ENCODE measurements at regions not wholly inside any gene's neighbourhood (a gene's known extent, or its start where the extent isn't known, plus 50 kb on each side); places are given as distances from the start of the nearest gene placed in this dataset.
"Not testable (repeated sequence)": the region's sequence is repeated elsewhere in the genome, so short reads cannot be mapped to it uniquely, and the experiment has no call there.

GRCh38 chr4:148542922-148543623 lies 100.9 kb upstream of the NR3C2 start:
- no peak for DNase-seq (ENCODE audit: low spot score)

GRCh38 chr4:148540622-148541326 lies 98.6 kb upstream of the NR3C2 start:
- no peak for DNase-seq (ENCODE audit: low spot score)

- no peak for DNase-seq (ENCODE audit: low spot score)
Measured at GRCh38 chr4:148539387-148539786, 97.2 kb upstream of the NR3C2 start.

GRCh38 chr4:148533851-148534250 lies 91.6 kb upstream of the NR3C2 start:
- DNase-seq (ENCODE audit: low spot score), result not testable (repeated sequence)

- no peak for DNase-seq (ENCODE audit: low spot score)
Measured at GRCh38 chr4:148530114-148530513, 87.9 kb upstream of the NR3C2 start.

GRCh38 chr4:148527571-148527970 lies 85.4 kb upstream of the NR3C2 start:
- DNase-seq (ENCODE audit: low spot score), result no peak

GRCh38 chr4:148522995-148523394 lies 80.8 kb upstream of the NR3C2 start:
- DNase-seq (ENCODE audit: low spot score), result no peak

- DNase-seq (ENCODE audit: low spot score), result no peak
Measured at GRCh38 chr4:148515248-148515647, 73.0 kb upstream of the NR3C2 start.

- DNase-seq (ENCODE audit: low spot score), result no peak
Measured at GRCh38 chr4:148514581-148514980, 72.4 kb upstream of the NR3C2 start.

- no peak for DNase-seq (ENCODE audit: low spot score)
Measured at GRCh38 chr4:148514041-148514440, 71.8 kb upstream of the NR3C2 start.

GRCh38 chr4:148510211-148510610 lies 68.0 kb upstream of the NR3C2 start:
- DNase-seq (ENCODE audit: low spot score), result no peak

GRCh38 chr4:148503681-148504080 lies 61.5 kb upstream of the NR3C2 start:
- DNase-seq (ENCODE audit: low spot score), result no peak

- DNase-seq (ENCODE audit: low spot score), result no peak
Measured at GRCh38 chr4:148497258-148497657, 55.0 kb upstream of the NR3C2 start.

- DNase-seq (ENCODE audit: low spot score), result no peak
Measured at GRCh38 chr4:148495463-148495862, 53.2 kb upstream of the NR3C2 start.

Measured in HuH-7 (cell line).